Karpas-422 (cell line): ENCODE measurements at regions not wholly inside any gene's neighbourhood (a gene's known extent, or its start where the extent isn't known, plus 50 kb on each side); places are given as distances from the start of the nearest gene placed in this dataset.

Experiments used
- DNase-seq: peaks from one replicate; pipeline ENCODE4 v3.0.0-alpha.2; 2015
- H2AFZ ChIP-seq: fragments of 200-600 bp; sonication (generic); 2 replicates; pipeline ENCODE4 v1.6.1; 2014; ENCODE audit warnings: antibody characterized with exemption, low read length, mixed read lengths
- H3K27ac ChIP-seq: fragments of 200-600 bp; sonication (generic); 2 replicates; pipeline ENCODE4 v1.5.1; 2014; ENCODE audit warnings: mild to moderate bottlenecking, low read length, moderate library complexity
- H3K27me3 ChIP-seq: fragments of 200-600 bp; sonication (generic); 2 replicates; pipeline ENCODE4 v1.6.1; 2014; ENCODE audit warnings: low read length, mixed read lengths
- H3K36me3 ChIP-seq: fragments of 200-600 bp; sonication (generic); 2 replicates; pipeline ENCODE4 v1.6.1; 2014; ENCODE audit warnings: low read length, mixed read lengths; ENCODE audit not compliant: insufficient read depth
- H3K4me1 ChIP-seq: fragments of 200-600 bp; sonication (generic); 2 replicates; pipeline ENCODE4 v1.6.1; 2014; ENCODE audit warnings: mild to moderate bottlenecking, low read length, mixed read lengths
- H3K4me2 ChIP-seq: fragments of 200-600 bp; sonication (generic); 2 replicates; pipeline ENCODE4 v1.6.1; 2014; ENCODE audit warnings: low read length, low read depth, mild to moderate bottlenecking; ENCODE audit not compliant: poor library complexity, severe bottlenecking
- H3K4me3 ChIP-seq: fragments of 200-600 bp; sonication (generic); 2 replicates; pipeline ENCODE4 v1.5.1; 2014; ENCODE audit warnings: mild to moderate bottlenecking, antibody characterized with exemption, low read length, mixed read lengths
- H3K79me2 ChIP-seq: fragments of 200-600 bp; sonication (generic); 2 replicates; pipeline ENCODE4 v1.6.1; 2014; ENCODE audit warnings: mild to moderate bottlenecking, low read length, mixed read lengths
- H3K9ac ChIP-seq: fragments of 200-600 bp; sonication (generic); 2 replicates; pipeline ENCODE4 v1.6.0; 2014; ENCODE audit warnings: low read length
- H3K9me2 ChIP-seq: fragments of 200-600 bp; sonication (generic), shearing (Covaris generic); replicated peaks from 2 replicates; pipeline ENCODE4 v1.6.0; 2014; ENCODE audit warnings: mild to moderate bottlenecking, low read length, moderate library complexity; ENCODE audit not compliant: insufficient read depth
- H3K9me3 ChIP-seq: fragments of 300-700, 200-600 bp; sonication (generic); 2 replicates; pipeline ENCODE4 v1.6.1; 2014; ENCODE audit warnings: low read length, mixed read lengths
- H4K20me1 ChIP-seq: fragments of 200-600 bp; sonication (generic); 2 replicates; pipeline ENCODE4 v1.6.1; 2014; ENCODE audit warnings: mild to moderate bottlenecking, antibody characterized with exemption, low read length, low read depth; ENCODE audit not compliant: insufficient read depth

- no peak overlapping the region for H3K9ac ChIP-seq
- no peaks in the 10 kb centered on the region for H3K79me2 ChIP-seq
- H3K36me3 ChIP-seq, result no peaks in the 10 kb centered on the region
- H3K9me3 ChIP-seq, result no peaks in the 10 kb centered on the region
- DNase-seq, result no peak
- no peak overlapping the region for H3K4me3 ChIP-seq
- no peaks in the 10 kb centered on the region for H3K27me3 ChIP-seq
- no peaks in the 10 kb centered on the region for H4K20me1 ChIP-seq
- H2AFZ ChIP-seq, result no peak overlapping the region
- H3K9me2 ChIP-seq, result no peaks in the 10 kb centered on the region
- H3K4me1 ChIP-seq, result peaks cover 11% of the 10 kb centered on the region
- no peak overlapping the region for H3K27ac ChIP-seq
- H3K4me2 ChIP-seq, result no peak overlapping the region
Observed at GRCh38 chr4:153113838-153114105, 90.5 kb upstream of the TRIM2 start.

- Histone ChIP-seq H3K9me2 (no peaks in the 10 kb centered on the region), H4K20me1 (no peaks in the 10 kb centered on the region), H3K9me3 (no peaks in the 10 kb centered on the region), H3K9ac (no peak overlapping the region), H3K36me3 (no peaks in the 10 kb centered on the region), H3K4me2 (no peak overlapping the region), H3K4me1 (peaks cover 11% of the 10 kb centered on the region), H3K27ac (no peak overlapping the region), H2AFZ (no peak overlapping the region), H3K4me3 (no peak overlapping the region), H3K79me2 (no peaks in the 10 kb centered on the region), H3K27me3 (no peaks in the 10 kb centered on the region)
- DNase-seq, result no peak
Observed at GRCh38 chr4:153114771-153115321, 89.4 kb upstream of the TRIM2 start.

- Histone ChIP-seq H3K27ac (no peak overlapping the region), H3K9me2 (no peaks in the 10 kb centered on the region), H3K9me3 (no peaks in the 10 kb centered on the region), H3K27me3 (no peaks in the 10 kb centered on the region), H3K9ac (peak overlapping the region; percentile 54), H3K4me1 (peaks cover 11% of the 10 kb centered on the region), H3K4me3 (peak overlapping the region; percentile 60), H3K79me2 (no peaks in the 10 kb centered on the region), H2AFZ (peak overlapping the region; percentile 78), H3K4me2 (peak overlapping the region; percentile 71), H4K20me1 (no peaks in the 10 kb centered on the region), H3K36me3 (no peaks in the 10 kb centered on the region)
- peak; percentile 68 for DNase-seq
Observed at GRCh38 chr4:153115322-153116290, 88.6 kb upstream of the TRIM2 start.

GRCh38 chr4:153116291-153116680 lies 88.0 kb upstream of the TRIM2 start:
- peak overlapping the region; percentile 54 for H3K9ac ChIP-seq
- no peak for DNase-seq
- H3K27me3 ChIP-seq, result no peaks in the 10 kb centered on the region
- peak overlapping the region; percentile 60 for H3K4me3 ChIP-seq
- H3K4me2 ChIP-seq, result peak overlapping the region; percentile 71
- no peak overlapping the region for H3K27ac ChIP-seq
- peaks cover 11% of the 10 kb centered on the region for H3K4me1 ChIP-seq
- no peaks in the 10 kb centered on the region for H4K20me1 ChIP-seq
- H3K9me3 ChIP-seq, result no peaks in the 10 kb centered on the region
- no peaks in the 10 kb centered on the region for H3K9me2 ChIP-seq
- H3K79me2 ChIP-seq, result no peaks in the 10 kb centered on the region
- H3K36me3 ChIP-seq, result no peaks in the 10 kb centered on the region
- H2AFZ ChIP-seq, result peak overlapping the region; percentile 78; the same call in 1 of the 2 replicates

- H2AFZ ChIP-seq, result no peak overlapping the region
- H3K27me3 ChIP-seq, result no peaks in the 10 kb centered on the region
- H3K9ac ChIP-seq, result no peak overlapping the region
- H3K9me3 ChIP-seq, result no peaks in the 10 kb centered on the region
- DNase-seq, result no peak
- H4K20me1 ChIP-seq, result no peaks in the 10 kb centered on the region
- H3K79me2 ChIP-seq, result no peaks in the 10 kb centered on the region
- H3K4me2 ChIP-seq, result no peak overlapping the region
- H3K9me2 ChIP-seq, result no peaks in the 10 kb centered on the region
- H3K4me1 ChIP-seq, result peaks cover 11% of the 10 kb centered on the region
- H3K27ac ChIP-seq, result no peak overlapping the region
- no peaks in the 10 kb centered on the region for H3K36me3 ChIP-seq
- H3K4me3 ChIP-seq, result no peak overlapping the region
Observed at GRCh38 chr4:153116801-153117200, 87.4 kb upstream of the TRIM2 start.

GRCh38 chr4:153117554-153117953 lies 86.7 kb upstream of the TRIM2 start:
- Histone ChIP-seq H3K4me1 (peaks cover 11% of the 10 kb centered on the region), H3K9me3 (no peaks in the 10 kb centered on the region), H3K4me2 (no peak overlapping the region), H3K9me2 (no peaks in the 10 kb centered on the region), H3K79me2 (no peaks in the 10 kb centered on the region), H3K9ac (no peak overlapping the region), H3K27me3 (no peaks in the 10 kb centered on the region), H2AFZ (no peak overlapping the region), H3K27ac (no peak overlapping the region), H4K20me1 (no peaks in the 10 kb centered on the region), H3K4me3 (no peak overlapping the region), H3K36me3 (no peaks in the 10 kb centered on the region)
- no peak for DNase-seq

GRCh38 chr4:153119626-153120025 lies 84.6 kb upstream of the TRIM2 start:
- no peaks in the 10 kb centered on the region for H4K20me1 ChIP-seq
- H3K27me3 ChIP-seq, result no peaks in the 10 kb centered on the region
- H2AFZ ChIP-seq, result no peak overlapping the region
- H3K9me3 ChIP-seq, result no peaks in the 10 kb centered on the region
- H3K9me2 ChIP-seq, result no peaks in the 10 kb centered on the region
- H3K4me3 ChIP-seq, result no peak overlapping the region
- DNase-seq, result no peak
- no peak overlapping the region for H3K4me2 ChIP-seq
- peaks cover 11% of the 10 kb centered on the region for H3K4me1 ChIP-seq
- H3K79me2 ChIP-seq, result no peaks in the 10 kb centered on the region
- H3K27ac ChIP-seq, result no peak overlapping the region
- no peak overlapping the region for H3K9ac ChIP-seq
- no peaks in the 10 kb centered on the region for H3K36me3 ChIP-seq

- Histone ChIP-seq H2AFZ (no peak overlapping the region), H3K4me2 (no peak overlapping the region), H4K20me1 (no peaks in the 10 kb centered on the region), H3K9me2 (no peaks in the 10 kb centered on the region), H3K4me1 (peaks cover 11% of the 10 kb centered on the region), H3K9me3 (no peaks in the 10 kb centered on the region), H3K27ac (no peak overlapping the region), H3K4me3 (no peak overlapping the region), H3K36me3 (no peaks in the 10 kb centered on the region), H3K9ac (no peak overlapping the region), H3K79me2 (no peaks in the 10 kb centered on the region), H3K27me3 (no peaks in the 10 kb centered on the region)
- DNase-seq, result no peak
Observed at GRCh38 chr4:153120235-153120634, 84.0 kb upstream of the TRIM2 start.
